Left kidney (tissue), 1 donor: ENCODE measurements at regions not wholly inside any gene's neighbourhood (a gene's known extent, or its start where the extent isn't known, plus 50 kb on each side); places are given as distances from the start of the nearest gene placed in this dataset.

Experiments used
- DNase-seq: peaks from one replicate; pipeline ENCODE4 v3.0.0-alpha.2; 2013

GRCh38 chr15:47644722-47645121, 72.6 kb upstream of the SEMA6D start:
- no peak for DNase-seq

DNA sequence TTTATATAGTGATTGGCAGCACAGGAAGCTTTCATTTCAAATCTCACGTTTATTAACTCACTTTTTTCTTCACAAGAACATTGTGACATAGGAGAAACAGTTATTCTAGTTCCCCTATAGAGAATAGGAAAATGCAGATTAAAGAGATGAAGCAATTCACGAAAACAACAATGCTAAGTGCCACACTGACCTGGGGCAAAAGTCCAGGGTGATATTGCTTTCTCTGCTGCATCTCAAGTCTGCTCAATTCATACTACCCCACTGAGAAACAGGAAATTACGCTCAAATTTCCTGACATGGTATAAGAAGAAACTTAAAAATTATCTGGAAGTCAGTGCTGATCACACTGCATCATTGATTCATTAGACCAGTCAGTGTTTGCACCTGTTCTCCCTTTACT, 66.7 kb upstream of the SEMA6D start:
- no peak for DNase-seq

DNA sequence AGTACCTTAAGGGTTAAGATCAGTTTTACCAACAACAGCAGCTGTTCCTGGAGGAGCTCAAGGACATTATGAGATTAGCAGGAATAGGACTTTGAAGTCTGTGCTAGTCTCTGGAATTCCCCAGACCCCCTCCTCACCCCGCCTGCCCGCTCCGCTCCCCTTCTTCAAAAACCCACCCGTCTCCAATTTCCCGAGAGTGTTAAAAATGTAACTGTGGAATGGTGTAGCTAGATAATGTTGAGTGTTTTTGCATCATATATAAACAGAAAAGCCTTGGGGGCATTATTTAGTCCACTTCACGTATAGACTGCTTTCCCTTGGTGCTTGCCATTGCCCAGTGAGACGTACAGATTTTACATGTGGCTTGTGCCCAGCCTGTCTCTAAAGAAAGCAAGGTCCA, 65.0 kb upstream of the SEMA6D start:
- DNase-seq: no peak

DNA sequence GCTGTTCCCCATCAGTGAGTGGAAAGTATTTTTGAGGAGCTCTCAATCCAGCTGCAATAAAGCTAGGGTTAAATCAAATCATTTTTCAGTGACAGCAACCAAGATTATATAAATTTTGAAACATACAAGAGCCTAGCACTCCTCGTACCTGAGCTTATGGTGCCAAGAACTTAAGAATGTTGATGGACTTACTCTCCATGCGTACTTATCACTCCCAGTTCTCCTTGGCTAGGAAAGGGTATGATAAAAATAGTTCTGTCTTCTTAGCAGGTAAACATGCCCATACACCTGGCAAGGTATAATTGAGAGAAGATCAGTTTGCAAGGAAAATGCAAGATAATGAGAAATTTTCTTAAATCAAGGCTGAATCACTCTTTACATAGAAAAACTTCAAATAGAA, 64.5 kb upstream of the SEMA6D start:
- DNase-seq: no peak

DNA sequence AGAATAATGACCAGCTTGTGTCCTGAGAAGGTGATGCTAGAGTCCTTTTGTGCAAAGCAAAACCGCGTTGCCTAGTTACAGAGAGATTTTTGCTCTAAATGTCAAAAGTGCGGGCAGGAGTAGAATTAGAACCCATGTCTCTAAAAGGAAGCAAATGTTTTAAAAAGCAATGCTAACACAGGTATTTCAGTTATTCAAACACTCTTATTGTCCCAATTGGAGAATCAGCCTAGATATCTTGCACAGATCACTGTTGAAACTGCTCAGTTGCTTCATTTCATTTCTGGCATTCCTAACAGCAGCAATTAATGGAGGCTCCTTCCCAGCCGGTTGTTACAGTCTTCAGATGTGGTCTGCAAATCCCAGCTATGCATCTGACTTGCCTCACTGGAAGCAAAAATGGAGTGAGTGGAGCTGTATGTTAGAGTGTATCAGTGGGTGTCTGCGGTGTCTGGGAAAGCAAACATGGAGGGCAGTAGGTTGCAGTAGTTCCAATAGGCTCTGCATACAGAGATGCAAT, 55.6 kb upstream of the SEMA6D start:
- no peak for DNase-seq

GRCh38 chr15:47663101-47663500, 54.2 kb upstream of the SEMA6D start:
- no peak for DNase-seq
